ENCODE measurements at regions not wholly inside any gene's neighbourhood (a gene's known extent, or its start where the extent isn't known, plus 50 kb on each side); places are given as distances from the start of the nearest gene placed in this dataset.

GRCh38 chr12:127078577-127079350 lies 1188.2 kb upstream of the TMEM132C start:
- DNase-seq (ENCODE audit: low read depth): no peak

GRCh38 chr12:127079636-127080035 lies 1187.3 kb upstream of the TMEM132C start:
- no peak for DNase-seq (ENCODE audit: low read depth)

GRCh38 chr12:127081058-127081457 lies 1185.9 kb upstream of the TMEM132C start:
- DNase-seq (ENCODE audit: low read depth): no peak

GRCh38 chr12:127083008-127083949 lies 1183.7 kb upstream of the TMEM132C start:
- DNase-seq (ENCODE audit: low read depth): no peak

GRCh38 chr12:127101076-127101475 lies 1165.9 kb upstream of the TMEM132C start:
- DNase-seq (ENCODE audit: low read depth): no peak

GRCh38 chr12:127106041-127106440 lies 1160.9 kb upstream of the TMEM132C start:
- no peak for DNase-seq (ENCODE audit: low read depth)

GRCh38 chr12:127106697-127107096 lies 1160.3 kb upstream of the TMEM132C start:
- no peak for DNase-seq (ENCODE audit: low read depth)

- no peak for DNase-seq (ENCODE audit: low read depth)
Observed at GRCh38 chr12:127107744-127108143, 1159.2 kb upstream of the TMEM132C start.

GRCh38 chr12:127108360-127109215 lies 1158.4 kb upstream of the TMEM132C start:
- peak; percentile 3 for DNase-seq (ENCODE audit: low read depth)

- no peak for DNase-seq (ENCODE audit: low read depth)
Observed at GRCh38 chr12:127113945-127114344, 1153.0 kb upstream of the TMEM132C start.

GRCh38 chr12:127115468-127116035 lies 1151.4 kb upstream of the TMEM132C start:
- DNase-seq (ENCODE audit: low read depth): no peak

- DNase-seq (ENCODE audit: low read depth): no peak
Observed at GRCh38 chr12:127118251-127118650, 1148.7 kb upstream of the TMEM132C start.

GRCh38 chr12:127119600-127120140 lies 1147.3 kb upstream of the TMEM132C start:
- DNase-seq (ENCODE audit: low read depth): no peak

GRCh38 chr12:127120851-127121250 lies 1146.1 kb upstream of the TMEM132C start:
- DNase-seq (ENCODE audit: low read depth): no peak

- no peak for DNase-seq (ENCODE audit: low read depth)
Observed at GRCh38 chr12:127121494-127122084, 1145.4 kb upstream of the TMEM132C start.

GRCh38 chr12:127125607-127126259 lies 1141.2 kb upstream of the TMEM132C start:
- DNase-seq (ENCODE audit: low read depth): no peak

GRCh38 chr12:127126260-127126628 lies 1140.7 kb upstream of the TMEM132C start:
- no peak for DNase-seq (ENCODE audit: low read depth)

GRCh38 chr12:127127897-127128296 lies 1139.1 kb upstream of the TMEM132C start:
- no peak for DNase-seq (ENCODE audit: low read depth)

- no peak for DNase-seq (ENCODE audit: low read depth)
Observed at GRCh38 chr12:127130506-127131124, 1136.4 kb upstream of the TMEM132C start.
